K562 (cell line): ENCODE measurements at regions not wholly inside any gene's neighbourhood (a gene's known extent, or its start where the extent isn't known, plus 50 kb on each side); places are given as distances from the start of the nearest gene placed in this dataset.

Experiments used
- ATAC-seq: fragments of 200-7000 bp; cut with Tn5 transposase; 3 replicates; pipeline ENCODE4 v1.9.1; 2020; ENCODE audit warnings: moderate library complexity
- BruUV-seq: library from RNA; stranded (reverse); fragments of 400-500 nt; replicated peaks from 2 replicates; lab custom pipeline; 2021; lab: Mats Ljungman, UMichigan
- CTCF ChIA-PET: fragments of 300-600 bp; formaldehyde crosslinking; extraction: SDS; loops from one replicate; lab custom pipeline; 2021; ENCODE audit warnings: low intra/inter-chr PET ratio; lab: Yijun Ruan, JAX
- POLR2A ChIA-PET: fragments of 300-600, 350-650 bp; sonication (Branson Sonifier 250); formaldehyde crosslinking; extraction: SDS; loops from one replicate; lab custom pipeline; 2021; ENCODE audit warnings: antibody characterized with exemption, inconsistent platforms; lab: Yijun Ruan, JAX
- DNase-seq, 4 experiments: peaks; one replicate each; pipeline versions ENCODE4 v3.0.0 to v3.0.0-alpha.2; 2011 to 2018; ENCODE audit warnings: low spot score in 3 of 4, mixed read lengths in 3 of 4; ENCODE audit errors: extremely low read depth in 1 of 4
- FAIRE-seq: peaks from 2 replicates; lab custom pipeline; 2011; peaks lifted over from hg19 to GRCh38; lab: Jason Lieb, UNC
- H2AFZ ChIP-seq: 2 replicates; pipeline ENCODE4 v1.6.0; 2011; ENCODE audit warnings: low read depth, low read length, control low read depth, inconsistent platforms
- H3K27ac ChIP-seq: fragments of 200-600 bp; 3 replicates; pipeline ENCODE4 v1.8.0; 2011; ENCODE audit warnings: low read depth, mild to moderate bottlenecking, control low read depth, inconsistent platforms, low read length, moderate library complexity, mixed read lengths; ENCODE audit errors: extremely low read depth
- H3K27me3 ChIP-seq, 2 experiments: fragments of 300-600 bp in 1 of 2; 2 replicates in 1 of 2; 3 replicates in 1 of 2; pipeline versions ENCODE4 v1.6.0 to v1.8.0; 2011; ENCODE audit warnings: inconsistent platforms in 2 of 2, low read length in 2 of 2, mild to moderate bottlenecking in 1 of 2, mixed read lengths in 1 of 2, moderate library complexity in 1 of 2; ENCODE audit not compliant: control insufficient read depth in 2 of 2, insufficient read depth in 2 of 2
- H3K36me3 ChIP-seq: fragments of 300-600 bp; 3 replicates; pipeline ENCODE4 v1.8.0; 2011; ENCODE audit warnings: mild to moderate bottlenecking, low read length, inconsistent platforms; ENCODE audit not compliant: control insufficient read depth, insufficient read depth
- H3K4me1 ChIP-seq, 2 experiments: fragments of 200-600 bp in 1 of 2; replicated peaks in 1 of 2; 2 replicates in 1 of 2; 3 replicates in 1 of 2; pipeline versions ENCODE4 v1.5.1 to v1.8.0; 2011; ENCODE audit warnings: inconsistent platforms in 2 of 2, low read length in 2 of 2, mild to moderate bottlenecking in 1 of 2, mixed read lengths in 1 of 2, moderate library complexity in 1 of 2; ENCODE audit not compliant: control insufficient read depth in 2 of 2, insufficient read depth in 2 of 2
- H3K4me2 ChIP-seq: 2 replicates; pipeline ENCODE4 v1.6.1; 2011; ENCODE audit warnings: low read length, control low read depth, inconsistent platforms, mixed read lengths; ENCODE audit not compliant: insufficient read depth
- H3K4me3 ChIP-seq: fragments of 200-600 bp; sonication (generic), shearing (Covaris generic); 2 replicates; pipeline ENCODE4 v1.5.1; 2016; ENCODE audit warnings: control low read depth, inconsistent platforms
- H3K79me2 ChIP-seq: fragments of 200-600 bp; 3 replicates; pipeline ENCODE4 v1.8.0; 2011; ENCODE audit warnings: low read length, inconsistent platforms; ENCODE audit not compliant: control insufficient read depth, insufficient read depth
- H3K9ac ChIP-seq, 2 experiments: 2 replicates each; pipeline versions ENCODE4 v1.6.0 to v1.6.1; 2011; ENCODE audit warnings: low read depth in 2 of 2, low read length in 2 of 2, control low read depth in 1 of 2, inconsistent platforms in 1 of 2, mild to moderate bottlenecking in 1 of 2, mixed read lengths in 1 of 2; ENCODE audit not compliant: insufficient read depth in 1 of 2
- H3K9me1 ChIP-seq: one replicate; pipeline ENCODE4 v1.6.0; 2011; ENCODE audit warnings: inconsistent platforms, mild to moderate bottlenecking, low read length, moderate library complexity; ENCODE audit not compliant: control insufficient read depth, insufficient read depth
- H3K9me3 ChIP-seq: replicated peaks from 2 replicates; pipeline ENCODE4 v1.5.1; 2011; ENCODE audit warnings: low read depth, low read length, inconsistent platforms; ENCODE audit not compliant: control insufficient read depth, insufficient read depth
- H4K20me1 ChIP-seq: replicated peaks from 2 replicates; pipeline ENCODE4 v1.6.1; 2011; ENCODE audit warnings: low read length, inconsistent platforms, mixed read lengths; ENCODE audit not compliant: control insufficient read depth, insufficient read depth
- ARID4B ChIP-seq: sonication (generic); formaldehyde crosslinking; IDR thresholded peaks from 2 replicates; pipeline ENCODE4 v1.8.0; 2022; ENCODE audit warnings: mild to moderate bottlenecking, missing genetic modification reagents
- GTF2F1 ChIP-seq: IDR thresholded peaks from 2 replicates; pipeline ENCODE4 v1.6.1; 2011; ENCODE audit warnings: low read depth, low read length, improper control_type of control experiment
- HNRNPLL ChIP-seq: fragments of 200-400 bp; formaldehyde crosslinking; IDR thresholded peaks from 2 replicates; pipeline ENCODE4 v1.6.1; 2017; ENCODE audit warnings: low read length, low read depth, mild to moderate bottlenecking; ENCODE audit not compliant: poor library complexity, severe bottlenecking
- RAD21 ChIP-seq, 2 experiments: fragments of 250-450 bp in 1 of 2; fragments of 450-650 bp in 1 of 2; sonication (Bioruptor Pico) in 1 of 2; formaldehyde crosslinking in 1 of 2; IDR thresholded peaks in 1 of 2; conservative IDR thresholded peaks in 1 of 2; 2 replicates each; pipeline versions ENCODE4 v1.4.0 to v1.8.0; 2020 to 2022; ENCODE audit warnings: mild to moderate bottlenecking in 2 of 2, moderate library complexity in 1 of 2
- TCF7 ChIP-seq: sonication (generic); IDR thresholded peaks from 2 replicates; pipeline ENCODE4 v1.6.1; 2016; ENCODE audit warnings: antibody characterized with exemption, borderline replicate concordance
- TFAM ChIP-seq: fragments of 250-450 bp; sonication (Bioruptor Pico); conservative IDR thresholded peaks from 2 replicates; pipeline ENCODE4 v1.5.0; 2021; ENCODE audit warnings: mild to moderate bottlenecking, moderate library complexity
- ZNF449 ChIP-seq: fragments of 250-450 bp; sonication (Bioruptor Pico); IDR thresholded peaks from 2 replicates; pipeline ENCODE4 v1.8.0; 2022; ENCODE audit warnings: moderate library complexity, mild to moderate bottlenecking, inconsistent platforms
- ZNF699 ChIP-seq: fragments of 250-450 bp; sonication (Bioruptor Pico); IDR thresholded peaks from 2 replicates; pipeline ENCODE4 v1.8.0; 2021; ENCODE audit warnings: mild to moderate bottlenecking, moderate library complexity; ENCODE audit not compliant: insufficient replicate concordance
- WGBS: fragments of 100-300 bp; shearing (Covaris generic); methylation state at CpG from one replicate; pipeline ENCODE4 v1.1.6; 2016; ENCODE audit warnings: low coverage, mixed read lengths; ENCODE audit not compliant: insufficient coverage; ENCODE audit errors: missing lambda C conversion rate; 5-methylcytosine and 5-hydroxymethylcytosine counted together
- in situ Hi-C: fragments of 300-500 bp; cut with MboI; formaldehyde crosslinking; loops from 4 replicates; pipeline ENCODE4 v1.15.0; 2018; ENCODE audit warnings: inconsistent platforms, mixed read lengths
- intact Hi-C: fragments of 100-400 bp; cut with micrococcal nuclease; formaldehyde crosslinking; loops from 2 replicates; pipeline ENCODE4 v1.14.2; 2022

- TF ChIP-seq RAD21 (CRISPR knock-in tag; conservative IDR thresholded peaks at IDR 0.05 in 1 of 2, IDR thresholded peaks at IDR 0.05 in 1 of 2) (peak in 1 of 2 experiments; percentile 12; a peak in 1 of 4 replicates), GTF2F1 (no peak)
- TF ChIP-seq, all 486 proteins: peak for 1
- WGBS, result 2% methylated on average over 4 of the region's 4 CpGs
- H3K9ac ChIP-seq, result no peak overlapping the region
- no peaks in the 10 kb centered on the region for H3K4me1 ChIP-seq
- no peaks in the 10 kb centered on the region for H4K20me1 ChIP-seq
- in situ Hi-C loops, result no loop called here
- POLR2A ChIA-PET, result no interaction called here
- H3K4me2 ChIP-seq, result no peak overlapping the region
- no peaks in the 10 kb centered on the region for H3K9me1 ChIP-seq
- H3K9me3 ChIP-seq, result no peaks in the 10 kb centered on the region
- H3K36me3 ChIP-seq, result no peaks in the 10 kb centered on the region
- no TSS peak for BruUV-seq
- no peak overlapping the region for H3K4me3 ChIP-seq
- no peak for FAIRE-seq
- no peak overlapping the region for H2AFZ ChIP-seq
- H3K27me3 ChIP-seq, result no peaks in the 10 kb centered on the region
- no peaks in the 10 kb centered on the region for H3K79me2 ChIP-seq
- no peak for DNase-seq
- H3K27ac ChIP-seq, result no peak overlapping the region
- CTCF ChIA-PET, result no interaction called here
- no peak for ATAC-seq
- intact Hi-C loops, result no loop called here
Measured at GRCh38 chr1:68819190-68819829, 322.4 kb upstream of the DEPDC1 start.

- no peak for DNase-seq
- Histone ChIP-seq H3K9ac (no peak overlapping the region), H3K79me2 (no peaks in the 10 kb centered on the region), H3K4me1 (no peaks in the 10 kb centered on the region), H3K27me3 (no peaks in the 10 kb centered on the region), H3K27ac (no peak overlapping the region), H2AFZ (no peak overlapping the region), H3K9me3 (no peaks in the 10 kb centered on the region), H3K9me1 (no peaks in the 10 kb centered on the region), H3K36me3 (no peaks in the 10 kb centered on the region), H3K4me3 (no peak overlapping the region), H4K20me1 (no peaks in the 10 kb centered on the region), H3K4me2 (no peak overlapping the region)
- CTCF ChIA-PET, result no interaction called here
- POLR2A ChIA-PET, result no interaction called here
- in situ Hi-C loops, result no loop called here
- no TSS peak for BruUV-seq
- WGBS, result 0% methylated on average over 1 of the region's 1 CpG
- intact Hi-C loops, result no loop called here
- FAIRE-seq, result no peak
- ATAC-seq, result no peak
- TF ChIP-seq TCF7, result no peak
- TF ChIP-seq TFAM (CRISPR knock-in tag), result no peak
- no peak for TF ChIP-seq ARID4B
- no peak for TF ChIP-seq ZNF699
- no peak for TF ChIP-seq HNRNPLL
- no peak for TF ChIP-seq ZNF449 (CRISPR knock-in tag)
Measured at GRCh38 chr1:68820151-68820550, 323.3 kb upstream of the DEPDC1 start.
